ENCODE measurements at regions not wholly inside any gene's neighbourhood (a gene's known extent, or its start where the extent isn't known, plus 50 kb on each side); places are given as distances from the start of the nearest gene placed in this dataset.

- TF ChIP-seq POLR2A (IDR thresholded peaks at IDR 0.05) (no peak), CTCF (IDR thresholded peaks at IDR 0.05) (no peak), EP300 (IDR thresholded peaks at IDR 0.05) (no peak)
- H3K27ac ChIP-seq, result no peak overlapping the region
- H3K4me1 ChIP-seq (ENCODE audit: insufficient read depth), result no peaks in the 10 kb centered on the region
- intact Hi-C loops (cut with DNase I), result no loop called here
- no peaks in the 10 kb centered on the region for H3K9me3 ChIP-seq
- DNase-seq, result no peak
- 83 to 84% (median 83%) methylated on average over 6 of the region's 6 CpGs for WGBS, 3 donors
- no peak overlapping the region for H3K4me3 ChIP-seq
- no peaks in the 10 kb centered on the region for H3K36me3 ChIP-seq
- no peaks in the 10 kb centered on the region for H3K27me3 ChIP-seq
Measured at GRCh38 chr18:73683409-73684238, 464.0 kb downstream of the FBXO15 start.

- intact Hi-C loops (cut with DNase I), result no loop called here
- Histone ChIP-seq H3K9me3 (no peaks in the 10 kb centered on the region), H3K36me3 (no peaks in the 10 kb centered on the region), H3K27me3 (no peaks in the 10 kb centered on the region), H3K27ac (no peak overlapping the region), H3K4me1 (ENCODE audit: insufficient read depth) (no peaks in the 10 kb centered on the region), H3K4me3 (no peak overlapping the region)
- TF ChIP-seq POLR2A (IDR thresholded peaks at IDR 0.05), result no peak
- TF ChIP-seq CTCF (IDR thresholded peaks at IDR 0.05), result no peak
- no peak for TF ChIP-seq EP300 (IDR thresholded peaks at IDR 0.05)
- DNase-seq, result no peak
- 45 to 66% (median 50%) methylated on average over 3 of the region's 3 CpGs for WGBS, 3 donors
Measured at GRCh38 chr18:73681912-73682311, 465.7 kb downstream of the FBXO15 start.

GRCh38 chr18:73681398-73681797 is 466.2 kb downstream of the FBXO15 start:
- Histone ChIP-seq H3K4me1 (ENCODE audit: insufficient read depth) (no peaks in the 10 kb centered on the region), H3K27ac (no peak overlapping the region), H3K9me3 (no peaks in the 10 kb centered on the region), H3K4me3 (no peak overlapping the region), H3K36me3 (no peaks in the 10 kb centered on the region), H3K27me3 (no peaks in the 10 kb centered on the region)
- DNase-seq, result no peak
- 86 to 94% (median 91%) methylated on average over 2 of the region's 2 CpGs for WGBS, 3 donors
- intact Hi-C loops (cut with DNase I), result no loop called here
- TF ChIP-seq EP300 (IDR thresholded peaks at IDR 0.05) (no peak), CTCF (IDR thresholded peaks at IDR 0.05) (no peak), POLR2A (IDR thresholded peaks at IDR 0.05) (no peak)

GRCh38 chr18:73679941-73680712 is 467.5 kb downstream of the FBXO15 start:
- 54 to 72% (median 67%) methylated on average over 8 of the region's 8 CpGs for WGBS, 3 donors
- intact Hi-C loops (cut with DNase I), result no loop called here
- no peaks in the 10 kb centered on the region for H3K36me3 ChIP-seq
- no peak for DNase-seq
- H3K9me3 ChIP-seq, result no peaks in the 10 kb centered on the region
- TF ChIP-seq CTCF (IDR thresholded peaks at IDR 0.05), result no peak
- TF ChIP-seq POLR2A (IDR thresholded peaks at IDR 0.05), result no peak
- TF ChIP-seq EP300 (IDR thresholded peaks at IDR 0.05), result no peak
- no peaks in the 10 kb centered on the region for H3K27me3 ChIP-seq
- H3K4me3 ChIP-seq, result no peak overlapping the region
- no peak overlapping the region for H3K27ac ChIP-seq
- no peaks in the 10 kb centered on the region for H3K4me1 ChIP-seq (ENCODE audit: insufficient read depth)
